Coronary artery (tissue), 2 donors: ENCODE measurements at regions not wholly inside any gene's neighbourhood (a gene's known extent, or its start where the extent isn't known, plus 50 kb on each side); places are given as distances from the start of the nearest gene placed in this dataset.

Source experiments
- DNase-seq: peaks from one replicate; pipeline ENCODE4 v3.0.0-alpha.2; 2017; ENCODE audit warnings: low spot score
- H3K27ac ChIP-seq, 2 donors: fragments of 200-600 bp; sonication (generic); one replicate each; pipeline ENCODE4 v1.5.1; 2016 to 2019
- H3K4me3 ChIP-seq: fragments of 200-600 bp; sonication (generic); 2 replicates; pipeline ENCODE4 v1.5.1; 2016; ENCODE audit warnings: mild to moderate bottlenecking, moderate library complexity
- TF ChIP-seq, protein P1 (sequence below): fragments of 200-600 bp; sonication (generic); IDR thresholded peaks from one replicate; pipeline ENCODE4 v1.5.1; 2019; ENCODE audit warnings: antibody characterized with exemption

GRCh38 chr13:32961724-32962123, 54.5 kb upstream of the KL start:
- no peak for DNase-seq
- Histone ChIP-seq H3K4me3 (no peak overlapping the region), H3K27ac (no peak overlapping the region)
- TF ChIP-seq, protein P1, sequence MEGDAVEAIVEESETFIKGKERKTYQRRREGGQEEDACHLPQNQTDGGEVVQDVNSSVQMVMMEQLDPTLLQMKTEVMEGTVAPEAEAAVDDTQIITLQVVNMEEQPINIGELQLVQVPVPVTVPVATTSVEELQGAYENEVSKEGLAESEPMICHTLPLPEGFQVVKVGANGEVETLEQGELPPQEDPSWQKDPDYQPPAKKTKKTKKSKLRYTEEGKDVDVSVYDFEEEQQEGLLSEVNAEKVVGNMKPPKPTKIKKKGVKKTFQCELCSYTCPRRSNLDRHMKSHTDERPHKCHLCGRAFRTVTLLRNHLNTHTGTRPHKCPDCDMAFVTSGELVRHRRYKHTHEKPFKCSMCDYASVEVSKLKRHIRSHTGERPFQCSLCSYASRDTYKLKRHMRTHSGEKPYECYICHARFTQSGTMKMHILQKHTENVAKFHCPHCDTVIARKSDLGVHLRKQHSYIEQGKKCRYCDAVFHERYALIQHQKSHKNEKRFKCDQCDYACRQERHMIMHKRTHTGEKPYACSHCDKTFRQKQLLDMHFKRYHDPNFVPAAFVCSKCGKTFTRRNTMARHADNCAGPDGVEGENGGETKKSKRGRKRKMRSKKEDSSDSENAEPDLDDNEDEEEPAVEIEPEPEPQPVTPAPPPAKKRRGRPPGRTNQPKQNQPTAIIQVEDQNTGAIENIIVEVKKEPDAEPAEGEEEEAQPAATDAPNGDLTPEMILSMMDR: no peak

- H3K27ac ChIP-seq: no peak overlapping the region
- TF ChIP-seq, protein P1: no peak
- no peak for DNase-seq
Measured at GRCh38 chr13:32962342-32962741, 53.9 kb upstream of the KL start.

DNA sequence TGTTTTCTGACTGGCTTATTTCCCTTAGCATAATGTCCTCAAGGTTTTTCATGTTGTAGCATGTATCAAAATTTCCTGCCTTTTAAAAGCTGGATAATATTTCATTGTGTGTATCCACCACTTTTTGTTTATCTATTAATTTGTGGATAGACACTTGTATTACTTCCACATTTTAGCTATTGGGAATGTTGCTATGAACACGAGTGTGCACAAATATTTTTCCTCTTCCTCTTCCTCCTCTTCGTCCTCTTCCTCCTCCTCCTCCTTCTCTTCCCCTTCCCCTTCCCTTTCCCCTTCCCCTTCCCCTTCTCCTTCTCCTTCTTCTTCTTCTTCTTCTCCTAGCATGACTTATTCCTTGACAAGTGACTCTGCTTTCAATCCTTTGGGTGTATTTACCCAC, 51.2 kb upstream of the KL start:
- no peak for DNase-seq
- TF ChIP-seq, protein P1: no peak
- Histone ChIP-seq H3K4me3 (no peak overlapping the region), H3K27ac (no peak overlapping the region)

More at GRCh38 chr13:32962342-32962741, 53.9 kb upstream of the KL start:
- no peak overlapping the region for H3K4me3 ChIP-seq
